B cell (primary cell): ENCODE measurements at regions not wholly inside any gene's neighbourhood (a gene's known extent, or its start where the extent isn't known, plus 50 kb on each side); places are given as distances from the start of the nearest gene placed in this dataset.

Experiments
- ATAC-seq: fragments of 200-7000 bp; cut with Tn5 transposase; one replicate; pipeline ENCODE4 v1.10.0; 2021; ENCODE audit warnings: low read depth, mild to moderate bottlenecking, moderate number of reproducible peaks, moderate library complexity
- CTCF ChIA-PET: fragments of 350-600 bp; sonication (Branson Sonifier 250); formaldehyde crosslinking; loops from one replicate; lab custom pipeline; 2021; ENCODE audit warnings: antibody characterized with exemption, inconsistent platforms; lab: Charles Lee
- POLR2A ChIA-PET: fragments of 350-600 bp; sonication (Branson Sonifier 250); formaldehyde crosslinking; loops from one replicate; lab custom pipeline; 2021; ENCODE audit warnings: antibody characterized with exemption; lab: Charles Lee
- DNase-seq: peaks from one replicate; pipeline ENCODE4 v3.0.0; 2013
- H2AFZ ChIP-seq: 2 replicates; pipeline ENCODE4 v1.6.1; 2012; ENCODE audit warnings: mild to moderate bottlenecking, low read depth, low read length; ENCODE audit not compliant: insufficient read depth, poor library complexity, severe bottlenecking
- H3K27ac ChIP-seq, 2 donors: 1 replicate in 1 of 2; 2 replicates in 1 of 2; pipeline ENCODE4 v1.5.1; 2012 to 2013; ENCODE audit warnings: low read length in 2 of 2, mild to moderate bottlenecking in 2 of 2, moderate library complexity in 1 of 2
- H3K27me3 ChIP-seq, 4 experiments: fragments of 200-600 bp in 1 of 4; sonication (generic) in 1 of 4; replicated peaks in 1 of 4; 1 replicate in 2 of 4; 2 replicates in 2 of 4; pipeline versions ENCODE4 v1.6.1 to v1.7.0; 2013 to 2016; ENCODE audit warnings: low read length in 3 of 4, mild to moderate bottlenecking in 2 of 4, mixed read lengths in 1 of 4, moderate library complexity in 1 of 4; ENCODE audit not compliant: insufficient read depth in 4 of 4, control insufficient read depth in 3 of 4; ENCODE audit errors: control extremely low read depth in 1 of 4
- H3K36me3 ChIP-seq, 2 experiments: replicated peaks in 1 of 2; 1 replicate in 1 of 2; 2 replicates in 1 of 2; pipeline versions ENCODE4 v1.6.1 to v1.7.1; 2013; ENCODE audit warnings: low read length in 1 of 2; ENCODE audit not compliant: insufficient read depth in 2 of 2, control insufficient read depth in 1 of 2; ENCODE audit errors: control extremely low read depth in 1 of 2, extremely low read depth in 1 of 2
- H3K4me1 ChIP-seq, 2 donors: fragments of 200-600 bp in 1 of 2; sonication (generic) in 1 of 2; 1 replicate in 1 of 2; 2 replicates in 1 of 2; pipeline versions ENCODE4 v1.5.1 to v1.6.1; 2013 to 2017; ENCODE audit warnings: low read length in 2 of 2; ENCODE audit not compliant: control insufficient read depth in 2 of 2, insufficient read depth in 2 of 2
- H3K4me2 ChIP-seq: replicated peaks from 2 replicates; pipeline ENCODE3; 2012; ENCODE audit warnings: mild to moderate bottlenecking, low read depth, low read length; ENCODE audit not compliant: poor library complexity, severe bottlenecking
- H3K4me3 ChIP-seq, 5 experiments: fragments of 200-600 bp in 1 of 5; sonication (generic) in 1 of 5; 1 replicate in 3 of 5; 2 replicates in 2 of 5; pipeline versions ENCODE4 v1.5.1 to v1.7.0; 2011 to 2016; ENCODE audit warnings: low read length in 4 of 5, mild to moderate bottlenecking in 4 of 5, low read depth in 2 of 5, control low read depth in 1 of 5, moderate library complexity in 1 of 5; ENCODE audit not compliant: insufficient read depth in 1 of 5; ENCODE audit errors: control extremely low read depth in 1 of 5, extremely low read depth in 1 of 5
- H3K79me2 ChIP-seq: fragments of 200-600 bp; sonication (generic); one replicate; pipeline ENCODE4 v1.6.0; 2016; ENCODE audit warnings: low read length; ENCODE audit not compliant: control insufficient read depth, insufficient read depth
- H3K9ac ChIP-seq: fragments of 200-600 bp; sonication (generic); 2 replicates; pipeline ENCODE4 v1.6.1; 2017; ENCODE audit warnings: mild to moderate bottlenecking, low read length, moderate library complexity
- H3K9me3 ChIP-seq, 3 donors: one replicate each; pipeline versions ENCODE4 v1.6.1 to v1.7.1; 2013; ENCODE audit warnings: low read length in 2 of 3; ENCODE audit not compliant: control insufficient read depth in 2 of 3, insufficient read depth in 1 of 3; ENCODE audit errors: control extremely low read depth in 1 of 3
- H4K20me1 ChIP-seq: 2 replicates; pipeline ENCODE4 v1.6.0; 2012; ENCODE audit warnings: mild to moderate bottlenecking, low read length; ENCODE audit not compliant: insufficient read depth, control insufficient read depth, poor library complexity, severe bottlenecking
- H3K27ac Mint-ChIP-seq: one replicate; pipeline ENCODE4 v1.8.0; 2021; ENCODE audit warnings: mixed read lengths
- H3K27me3 Mint-ChIP-seq: one replicate; pipeline ENCODE4 v1.8.0; 2021; ENCODE audit warnings: mixed read lengths
- H3K4me1 Mint-ChIP-seq: one replicate; pipeline ENCODE4 v1.8.0; 2021; ENCODE audit warnings: mixed read lengths
- H3K4me3 Mint-ChIP-seq: one replicate; pipeline ENCODE4 v1.8.0; 2021; ENCODE audit warnings: mixed read lengths
- H3K9me3 Mint-ChIP-seq: one replicate; pipeline ENCODE4 v1.8.0; 2022; ENCODE audit warnings: mixed read lengths; ENCODE audit not compliant: insufficient read depth
- CTCF ChIP-seq: fragments of 200-600 bp; IDR thresholded peaks from one replicate; pipeline ENCODE4 v1.8.0; 2022; ENCODE audit warnings: antibody characterized with exemption, mild to moderate bottlenecking
- EZH2 ChIP-seq: IDR thresholded peaks from 2 replicates; pipeline ENCODE4 v1.6.1; 2012; ENCODE audit warnings: borderline replicate concordance, low read depth, mild to moderate bottlenecking, moderate library complexity, low read length; ENCODE audit not compliant: insufficient read depth, poor library complexity, severe bottlenecking
- WGBS: methylation state at CpG from one replicate; pipeline ENCODE4 v1.1.5; 2013; ENCODE audit warnings: missing lambda C conversion rate; ENCODE audit not compliant: insufficient coverage; 5-methylcytosine and 5-hydroxymethylcytosine counted together
- intact Hi-C: fragments of 100-400 bp; cut with micrococcal nuclease; formaldehyde crosslinking; loops from one replicate; pipeline ENCODE4 v1.10.0; 2022

- H3K27ac Mint-ChIP-seq = no peak overlapping the region
- no peaks in the 10 kb centered on the region for H3K27me3 Mint-ChIP-seq
- H3K27ac ChIP-seq = no peak overlapping the region
- no peaks in the 10 kb centered on the region for H3K4me1 Mint-ChIP-seq
- H4K20me1 ChIP-seq = no peaks in the 10 kb centered on the region
- no peaks in the 10 kb centered on the region for H3K4me1 ChIP-seq
- no peaks in the 10 kb centered on the region for H3K79me2 ChIP-seq
- H3K9ac ChIP-seq = no peak overlapping the region
- H3K9me3 Mint-ChIP-seq = peaks cover 9% of the 10 kb centered on the region
- DNase-seq (no peak), ATAC-seq (no peak)
- ChIA-PET CTCF (no interaction called here), POLR2A (no interaction called here)
- H3K4me3 ChIP-seq = no peak overlapping the region
- H3K4me3 Mint-ChIP-seq = no peak overlapping the region
- H2AFZ ChIP-seq = no peak overlapping the region
- 88% methylated on average over 2 of the region's 4 CpGs for WGBS
- intact Hi-C loops = no loop called here
- TF ChIP-seq CTCF = no peak
- no peak for TF ChIP-seq EZH2
- no peaks in the 10 kb centered on the region for H3K27me3 ChIP-seq
- no peaks in the 10 kb centered on the region for H3K36me3 ChIP-seq
- H3K9me3 ChIP-seq = peaks cover 0 to 7% (median 0%) of the 10 kb centered on the region in 3 donors
- H3K4me2 ChIP-seq = no peak overlapping the region
Measured at GRCh38 chr6:122308074-122308473, 91.4 kb upstream of the HSF2 start.

GRCh38 chr6:122315842-122316241 lies 83.6 kb upstream of the HSF2 start:
- WGBS = no CpG with 5 or more reads among the region's 1 CpG
- H3K4me2 ChIP-seq = no peak overlapping the region
- TF ChIP-seq EZH2 (no peak), CTCF (no peak)
- no peak overlapping the region for H3K27ac ChIP-seq
- H2AFZ ChIP-seq = no peak overlapping the region
- Mint-ChIP-seq H3K4me3 (no peak overlapping the region), H3K27me3 (no peaks in the 10 kb centered on the region), H3K9me3 (no peaks in the 10 kb centered on the region), H3K4me1 (no peaks in the 10 kb centered on the region), H3K27ac (no peak overlapping the region)
- no peaks in the 10 kb centered on the region for H3K79me2 ChIP-seq
- H4K20me1 ChIP-seq = no peaks in the 10 kb centered on the region
- CTCF ChIA-PET = no interaction called here
- H3K27me3 ChIP-seq = no peaks in the 10 kb centered on the region
- DNase-seq (no peak), ATAC-seq (no peak)
- no peaks in the 10 kb centered on the region for H3K4me1 ChIP-seq
- POLR2A ChIA-PET = no interaction called here
- H3K9ac ChIP-seq = no peak overlapping the region
- H3K9me3 ChIP-seq = peaks cover 0 to 3% (median 0%) of the 10 kb centered on the region in 3 donors
- intact Hi-C loops = no loop called here
- no peaks in the 10 kb centered on the region for H3K36me3 ChIP-seq
- H3K4me3 ChIP-seq = no peak overlapping the region
